IPS-NIHi7 (cell line): ENCODE measurements at regions not wholly inside any gene's neighbourhood (a gene's known extent, or its start where the extent isn't known, plus 50 kb on each side); places are given as distances from the start of the nearest gene placed in this dataset.
"Not testable (repeated sequence)": the region's sequence is repeated elsewhere in the genome, so short reads cannot be mapped to it uniquely, and the experiment has no call there.

Experiments used
- DNase-seq: peaks from one replicate; pipeline ENCODE4 v3.0.0; 2012; ENCODE audit warnings: mixed read lengths; ENCODE audit errors: extremely low spot score

GRCh38 chr14:43175896-43176295 lies 1331.2 kb downstream of the FSCB start:
- DNase-seq: no peak

GRCh38 chr14:43172899-43173548 lies 1334.1 kb downstream of the FSCB start:
- no peak for DNase-seq

GRCh38 chr14:43169722-43170121 lies 1337.4 kb downstream of the FSCB start:
- no peak for DNase-seq

GRCh38 chr14:43168371-43168925 lies 1338.6 kb downstream of the FSCB start:
- no peak for DNase-seq

GRCh38 chr14:43166163-43166562 lies 1340.9 kb downstream of the FSCB start:
- DNase-seq: no peak

GRCh38 chr14:43165651-43166050 lies 1341.4 kb downstream of the FSCB start:
- DNase-seq: no peak

GRCh38 chr14:43161477-43161876 lies 1345.6 kb downstream of the FSCB start:
- DNase-seq: no peak

- no peak for DNase-seq
Observed at GRCh38 chr14:43157661-43158060, 1349.4 kb downstream of the FSCB start.

GRCh38 chr14:43155924-43156323 lies 1351.2 kb downstream of the FSCB start:
- DNase-seq: no peak

GRCh38 chr14:43155258-43155657 lies 1351.8 kb downstream of the FSCB start:
- no peak for DNase-seq

GRCh38 chr14:43147485-43147884 lies 1359.6 kb downstream of the FSCB start:
- no peak for DNase-seq

- DNase-seq: no peak
Observed at GRCh38 chr14:43145361-43145760, 1361.7 kb downstream of the FSCB start.

GRCh38 chr14:43143106-43143505 lies 1364.0 kb downstream of the FSCB start:
- no peak for DNase-seq

- DNase-seq: no peak
Observed at GRCh38 chr14:43141636-43142191, 1365.4 kb downstream of the FSCB start.

GRCh38 chr14:43140453-43140852 lies 1366.6 kb downstream of the FSCB start:
- DNase-seq: no peak

GRCh38 chr14:43135877-43136411 lies 1371.1 kb downstream of the FSCB start:
- no peak for DNase-seq

GRCh38 chr14:43132441-43132840 lies 1374.6 kb downstream of the FSCB start:
- DNase-seq: no peak

- DNase-seq: not testable (repeated sequence)
Observed at GRCh38 chr14:43128429-43128828, 1378.7 kb downstream of the FSCB start.

GRCh38 chr14:43127874-43128273 lies 1379.2 kb downstream of the FSCB start:
- not testable (repeated sequence) for DNase-seq

GRCh38 chr14:43123544-43123943 lies 1383.5 kb downstream of the FSCB start:
- no peak for DNase-seq

GRCh38 chr14:43119672-43120071 lies 1387.4 kb downstream of the FSCB start:
- DNase-seq: no peak

- DNase-seq: no peak
Observed at GRCh38 chr14:43116341-43116740, 1390.7 kb downstream of the FSCB start.

GRCh38 chr14:43105305-43105704 lies 1401.8 kb downstream of the FSCB start:
- no peak for DNase-seq
